GF-D8 (cell line): ENCODE measurements at regions not wholly inside any gene's neighbourhood (a gene's known extent, or its start where the extent isn't known, plus 50 kb on each side); places are given as distances from the start of the nearest gene placed in this dataset.

Experiments
- DNase-seq: peaks from one replicate; lab custom pipeline; 2025; lab: John Stamatoyannopoulos, UW

- DNase-seq, result no peak
Observed at GRCh38 chr5:105413406-105413990, 1850.9 kb upstream of the NUDT12 start.

GRCh38 chr5:105409695-105410094 is 1847.1 kb upstream of the NUDT12 start:
- DNase-seq, result no peak

- no peak for DNase-seq
Observed at GRCh38 chr5:105407200-105407599, 1844.6 kb upstream of the NUDT12 start.

- no peak for DNase-seq
Observed at GRCh38 chr5:105397749-105398148, 1835.2 kb upstream of the NUDT12 start.

- DNase-seq, result no peak
Observed at GRCh38 chr5:105392710-105393149, 1830.1 kb upstream of the NUDT12 start.

- no peak for DNase-seq
Observed at GRCh38 chr5:105392122-105392709, 1829.6 kb upstream of the NUDT12 start.

- no peak for DNase-seq
Observed at GRCh38 chr5:105380126-105380525, 1817.5 kb upstream of the NUDT12 start.

GRCh38 chr5:105371169-105371568 is 1808.6 kb upstream of the NUDT12 start:
- DNase-seq, result no peak

- no peak for DNase-seq
Observed at GRCh38 chr5:105350486-105351140, 1788.0 kb upstream of the NUDT12 start.

GRCh38 chr5:105331558-105331957 is 1769.0 kb upstream of the NUDT12 start:
- DNase-seq, result no peak

GRCh38 chr5:105330185-105330584 is 1767.6 kb upstream of the NUDT12 start:
- no peak for DNase-seq

GRCh38 chr5:105304859-105305258 is 1742.3 kb upstream of the NUDT12 start:
- DNase-seq, result no peak

GRCh38 chr5:105288946-105289345 is 1726.4 kb upstream of the NUDT12 start:
- no peak for DNase-seq

GRCh38 chr5:105283134-105283533 is 1720.5 kb upstream of the NUDT12 start:
- no peak for DNase-seq

- no peak for DNase-seq
Observed at GRCh38 chr5:105274079-105274478, 1711.5 kb upstream of the NUDT12 start.

- no peak for DNase-seq
Observed at GRCh38 chr5:105263515-105263914, 1700.9 kb upstream of the NUDT12 start.

- no peak for DNase-seq
Observed at GRCh38 chr5:105259581-105260217, 1697.1 kb upstream of the NUDT12 start.

GRCh38 chr5:105238561-105238960 is 1676.0 kb upstream of the NUDT12 start:
- DNase-seq, result no peak

- no peak for DNase-seq
Observed at GRCh38 chr5:105230516-105231157, 1668.0 kb upstream of the NUDT12 start.

GRCh38 chr5:105218018-105218417 is 1655.4 kb upstream of the NUDT12 start:
- DNase-seq, result no peak

- no peak for DNase-seq
Observed at GRCh38 chr5:105213078-105213477, 1650.5 kb upstream of the NUDT12 start.

GRCh38 chr5:105207066-105207465 is 1644.5 kb upstream of the NUDT12 start:
- DNase-seq, result no peak

GRCh38 chr5:105197531-105197930 is 1634.9 kb upstream of the NUDT12 start:
- DNase-seq, result no peak
